Activated CD4-positive, alpha-beta T cell treated with anti-CD3 and anti-CD28 coated beads, Interleukin-2, amount 10 ng/mL, durations not matched to agents 7 days and 5 days (primary cell): ENCODE measurements at regions not wholly inside any gene's neighbourhood (a gene's known extent, or its start where the extent isn't known, plus 50 kb on each side); places are given as distances from the start of the nearest gene placed in this dataset.
"Not testable (repeated sequence)": the region's sequence is repeated elsewhere in the genome, so short reads cannot be mapped to it uniquely, and the experiment has no call there.

Experiments used
- CTCF ChIA-PET: fragments of 350-600 bp; sonication (Branson Sonifier 250); formaldehyde crosslinking; loops from one replicate; lab custom pipeline; 2021; ENCODE audit warnings: antibody characterized with exemption; lab: Charles Lee
- POLR2A ChIA-PET: fragments of 350-600 bp; sonication (Branson Sonifier 250); formaldehyde crosslinking; loops from one replicate; lab custom pipeline; 2021; ENCODE audit warnings: antibody characterized with exemption; lab: Charles Lee
- DNase-seq: peaks from one replicate; pipeline ENCODE4 v3.0.0-alpha.2; 2020
- H3K27ac Mint-ChIP-seq: one replicate; pipeline ENCODE4 v1.8.0; 2021; ENCODE audit warnings: mild to moderate bottlenecking, moderate library complexity, mixed read lengths
- H3K27me3 Mint-ChIP-seq: one replicate; pipeline ENCODE4 v1.8.0; 2021; ENCODE audit warnings: mixed read lengths
- H3K36me3 Mint-ChIP-seq: one replicate; pipeline ENCODE4 v1.8.0; 2021; ENCODE audit warnings: low read depth, mixed read lengths
- H3K4me1 Mint-ChIP-seq: one replicate; pipeline ENCODE4 v1.8.0; 2021; ENCODE audit warnings: mixed read lengths
- H3K4me3 Mint-ChIP-seq: one replicate; pipeline ENCODE4 v1.8.0; 2021; ENCODE audit warnings: mild to moderate bottlenecking, moderate library complexity, mixed read lengths
- H3K9me3 Mint-ChIP-seq: one replicate; pipeline ENCODE4 v1.8.0; 2021; ENCODE audit warnings: mixed read lengths

GRCh38 chr2:87409601-87410000 lies 338.3 kb upstream of the PLGLB2 start:
- H3K27ac Mint-ChIP-seq, H3K4me1 Mint-ChIP-seq, H3K27me3 Mint-ChIP-seq, H3K4me3 Mint-ChIP-seq, POLR2A ChIA-PET, H3K36me3 Mint-ChIP-seq, CTCF ChIA-PET, H3K9me3 Mint-ChIP-seq, DNase-seq: not testable (repeated sequence)

GRCh38 chr2:87410371-87410770 lies 337.5 kb upstream of the PLGLB2 start:
- CTCF ChIA-PET, H3K27ac Mint-ChIP-seq, H3K36me3 Mint-ChIP-seq, H3K9me3 Mint-ChIP-seq, H3K27me3 Mint-ChIP-seq, H3K4me1 Mint-ChIP-seq, H3K4me3 Mint-ChIP-seq, DNase-seq, POLR2A ChIA-PET: not testable (repeated sequence)

- H3K9me3 Mint-ChIP-seq, H3K4me3 Mint-ChIP-seq, DNase-seq, H3K27ac Mint-ChIP-seq, H3K4me1 Mint-ChIP-seq, H3K27me3 Mint-ChIP-seq, POLR2A ChIA-PET, CTCF ChIA-PET, H3K36me3 Mint-ChIP-seq: not testable (repeated sequence)
Measured at GRCh38 chr2:87412036-87412820, 335.7 kb upstream of the PLGLB2 start.

GRCh38 chr2:87414331-87414730 lies 333.6 kb upstream of the PLGLB2 start:
- H3K36me3 Mint-ChIP-seq, H3K9me3 Mint-ChIP-seq, POLR2A ChIA-PET, CTCF ChIA-PET, H3K27me3 Mint-ChIP-seq, DNase-seq, H3K27ac Mint-ChIP-seq, H3K4me3 Mint-ChIP-seq, H3K4me1 Mint-ChIP-seq: not testable (repeated sequence)

GRCh38 chr2:87414795-87415570 lies 332.9 kb upstream of the PLGLB2 start:
- CTCF ChIA-PET, H3K27me3 Mint-ChIP-seq, DNase-seq, H3K4me3 Mint-ChIP-seq, H3K9me3 Mint-ChIP-seq, H3K4me1 Mint-ChIP-seq, POLR2A ChIA-PET, H3K36me3 Mint-ChIP-seq, H3K27ac Mint-ChIP-seq: not testable (repeated sequence)

- H3K27me3 Mint-ChIP-seq, POLR2A ChIA-PET, H3K36me3 Mint-ChIP-seq, DNase-seq, H3K4me1 Mint-ChIP-seq, CTCF ChIA-PET, H3K27ac Mint-ChIP-seq, H3K9me3 Mint-ChIP-seq, H3K4me3 Mint-ChIP-seq: not testable (repeated sequence)
Measured at GRCh38 chr2:87415586-87416265, 332.2 kb upstream of the PLGLB2 start.

- H3K27me3 Mint-ChIP-seq, H3K9me3 Mint-ChIP-seq, CTCF ChIA-PET, H3K4me3 Mint-ChIP-seq, H3K36me3 Mint-ChIP-seq, POLR2A ChIA-PET, DNase-seq, H3K4me1 Mint-ChIP-seq, H3K27ac Mint-ChIP-seq: not testable (repeated sequence)
Measured at GRCh38 chr2:87416266-87416592, 331.7 kb upstream of the PLGLB2 start.

GRCh38 chr2:87417147-87417546 lies 330.7 kb upstream of the PLGLB2 start:
- H3K9me3 Mint-ChIP-seq, CTCF ChIA-PET, H3K36me3 Mint-ChIP-seq, H3K27me3 Mint-ChIP-seq, H3K27ac Mint-ChIP-seq, H3K4me3 Mint-ChIP-seq, POLR2A ChIA-PET, H3K4me1 Mint-ChIP-seq, DNase-seq: not testable (repeated sequence)

- H3K36me3 Mint-ChIP-seq, H3K27ac Mint-ChIP-seq, CTCF ChIA-PET, DNase-seq, H3K4me3 Mint-ChIP-seq, H3K4me1 Mint-ChIP-seq, H3K27me3 Mint-ChIP-seq, POLR2A ChIA-PET, H3K9me3 Mint-ChIP-seq: not testable (repeated sequence)
Measured at GRCh38 chr2:87417742-87418567, 329.9 kb upstream of the PLGLB2 start.

- H3K36me3 Mint-ChIP-seq, H3K27me3 Mint-ChIP-seq, CTCF ChIA-PET, H3K4me3 Mint-ChIP-seq, H3K4me1 Mint-ChIP-seq, DNase-seq, H3K27ac Mint-ChIP-seq, H3K9me3 Mint-ChIP-seq, POLR2A ChIA-PET: not testable (repeated sequence)
Measured at GRCh38 chr2:87418823-87419822, 328.8 kb upstream of the PLGLB2 start.

- H3K27me3 Mint-ChIP-seq, H3K9me3 Mint-ChIP-seq, H3K36me3 Mint-ChIP-seq, H3K27ac Mint-ChIP-seq, POLR2A ChIA-PET, H3K4me1 Mint-ChIP-seq, H3K4me3 Mint-ChIP-seq, CTCF ChIA-PET, DNase-seq: not testable (repeated sequence)
Measured at GRCh38 chr2:87419980-87420379, 327.9 kb upstream of the PLGLB2 start.

- H3K27me3 Mint-ChIP-seq, H3K36me3 Mint-ChIP-seq, POLR2A ChIA-PET, H3K9me3 Mint-ChIP-seq, H3K27ac Mint-ChIP-seq, CTCF ChIA-PET, H3K4me1 Mint-ChIP-seq, H3K4me3 Mint-ChIP-seq, DNase-seq: not testable (repeated sequence)
Measured at GRCh38 chr2:87420954-87421353, 326.9 kb upstream of the PLGLB2 start.
